ENCODE measurements at regions not wholly inside any gene's neighbourhood (a gene's known extent, or its start where the extent isn't known, plus 50 kb on each side); places are given as distances from the start of the nearest gene placed in this dataset.

- DNase-seq (ENCODE audit: low read depth in 1 of 2, low spot score in 2 of 2), result no peak
- no peaks in the 10 kb centered on the region for H3K79me1 ChIP-seq (ENCODE audit: low read depth, low read length)
- no peak overlapping the region for H3K4ac ChIP-seq (replicated peaks; ENCODE audit: insufficient read length, low read depth, low read length)
- H3K18ac ChIP-seq (ENCODE audit: extremely low read depth, low read length), result no peak overlapping the region
- H2AK5ac ChIP-seq (ENCODE audit: low read depth, low read length), result no peak overlapping the region
- no peak overlapping the region for H3K4me2 ChIP-seq (ENCODE audit: insufficient read depth in 1 of 2, low read depth in 2 of 2, low read length in 2 of 2)
- no peak overlapping the region for H3K14ac ChIP-seq (ENCODE audit: insufficient read length)
- 0 out of 7 replicates have a peak, but pooled peaks cover 0 to 3% (median 0%) of the 10 kb centered on the region in 4 experiments for H3K4me1 ChIP-seq (replicated peaks in 1 of 4; ENCODE audit: control insufficient read depth in 3 of 4, insufficient read depth in 4 of 4, low read length in 3 of 4)
- H2BK20ac ChIP-seq (ENCODE audit: low read length), result no peak overlapping the region
- H2BK15ac ChIP-seq (ENCODE audit: low read length), result no peak overlapping the region
- no peak overlapping the region for H3K4me3 ChIP-seq (ENCODE audit: extremely low read depth in 1 of 4, insufficient read depth in 2 of 4, low read depth in 3 of 4, low read length in 4 of 4)
- WGBS, 2 experiments (ENCODE audit: extremely low coverage in 1 of 2, insufficient coverage in 1 of 2, insufficient read length in 1 of 2, insufficient replicate concordance in 2 of 2, low coverage in 1 of 2, low lambda C conversion rate in 2 of 2, missing lambda C conversion rate in 1 of 2), result 86% methylated on average over 6 of the region's 6 CpGs; no CpG with 5 or more reads in 1 of the 2 experiments
- no peaks in the 10 kb centered on the region for H4K20me1 ChIP-seq (replicated peaks in 1 of 2; ENCODE audit: control insufficient read depth in 1 of 2, insufficient read depth in 2 of 2, low read length in 2 of 2)
- no peaks in the 10 kb centered on the region for H3K79me2 ChIP-seq (ENCODE audit: control insufficient read depth in 1 of 2, insufficient read depth in 2 of 2, low read length in 2 of 2)
- no peak overlapping the region for H3K56ac ChIP-seq (replicated peaks; ENCODE audit: insufficient read length, low read depth, low read length)
- no peak overlapping the region for H4K5ac ChIP-seq (ENCODE audit: insufficient read length, low read depth, low read length)
- ChIA-PET CTCF (ENCODE audit: partially characterized antibody) (interaction anchor here (0.6 kb wide), 1 partner anchor 1400 kb away, joined by 3 read pairs; no protein-coding TSS in a partner anchor), POLR2A (ENCODE audit: partially characterized antibody) (no interaction called here)
- H2BK12ac ChIP-seq (ENCODE audit: low read depth, low read length), result no peak overlapping the region
- no peaks in the 10 kb centered on the region for H3K36me3 ChIP-seq (ENCODE audit: control insufficient read depth in 2 of 4, insufficient read depth in 4 of 4, low read length in 3 of 4)
- TF ChIP-seq TBP (IDR thresholded peaks at IDR 0.05; ENCODE audit: low read depth, low read length) (no peak), CHD2 (IDR thresholded peaks at IDR 0.05; ENCODE audit: low read length) (no peak), SP2 (IDR thresholded peaks at IDR 0.05; ENCODE audit: low read length) (no peak)
- no peak overlapping the region for H2BK5ac ChIP-seq (ENCODE audit: low read depth, low read length)
- no peak overlapping the region for H2AFZ ChIP-seq (ENCODE audit: low read length)
- no peaks in the 10 kb centered on the region for H3K27me3 ChIP-seq (replicated peaks in 1 of 4; ENCODE audit: control insufficient read depth in 3 of 4, extremely low read depth in 1 of 4, insufficient read depth in 3 of 4, low read length in 3 of 4)
- no peaks in the 10 kb centered on the region for H3K9me3 ChIP-seq (ENCODE audit: insufficient read depth in 2 of 2, low read depth in 1 of 2, low read length in 1 of 2)
- H4K91ac ChIP-seq (replicated peaks; ENCODE audit: insufficient read length, low read length), result no peak overlapping the region
- H2BK120ac ChIP-seq (replicated peaks; ENCODE audit: low read depth, low read length), result no peak overlapping the region
- H3K9ac ChIP-seq (replicated peaks in 1 of 4; ENCODE audit: extremely low read depth in 1 of 4, low read depth in 3 of 4, low read length in 3 of 4), result no peak overlapping the region
- no peaks in the 10 kb centered on the region for H3K23me2 ChIP-seq (ENCODE audit: low read depth, low read length)
- no peak for FAIRE-seq
- no peak overlapping the region for H3K23ac ChIP-seq (ENCODE audit: insufficient read length)
- no peak overlapping the region for H3K27ac ChIP-seq (ENCODE audit: low read depth, low read length)
- no peak overlapping the region for H4K8ac ChIP-seq (ENCODE audit: extremely low read depth, insufficient read depth, low read length)
Measured at GRCh38 chr2:6212491-6212890, 520.3 kb downstream of the SOX11 start.

All from H1 (cell line).